Neural progenitor cell (in vitro differentiated cells): ENCODE measurements at regions not wholly inside any gene's neighbourhood (a gene's known extent, or its start where the extent isn't known, plus 50 kb on each side); places are given as distances from the start of the nearest gene placed in this dataset.

Source experiments
- CTCF ChIP-seq: fragments of 200-600 bp; sonication (generic); IDR thresholded peaks from 2 replicates; pipeline ENCODE4 v1.5.1; 2017; ENCODE audit warnings: antibody characterized with exemption, mild to moderate bottlenecking
- EZH2 ChIP-seq: fragments of 200-600 bp; sonication (generic); IDR thresholded peaks from 2 replicates; pipeline ENCODE4 v1.6.1; 2017; ENCODE audit warnings: antibody characterized with exemption, mild to moderate bottlenecking, moderate library complexity

- TF ChIP-seq CTCF (no peak), EZH2 (no peak)
Observed at GRCh38 chr4:23635468-23635867, 254.4 kb downstream of the PPARGC1A start.
